ENCODE measurements at regions not wholly inside any gene's neighbourhood (a gene's known extent, or its start where the extent isn't known, plus 50 kb on each side); places are given as distances from the start of the nearest gene placed in this dataset.

- no peak for TF ChIP-seq CTCF (IDR thresholded peaks at IDR 0.05; ENCODE audit: insufficient read depth, low read depth, low read length)
- ChIA-PET CTCF (no interaction called here), POLR2A (no interaction called here)
- no peak for DNase-seq (ENCODE audit: low read depth)
- H3K36me3 ChIP-seq (ENCODE audit: control insufficient read depth, insufficient read depth, low read length) = no peaks in the 10 kb centered on the region
- H3K27me3 ChIP-seq (ENCODE audit: control insufficient read depth, insufficient read depth, low read length) = no peaks in the 10 kb centered on the region
- H3K4me3 ChIP-seq (ENCODE audit: low read depth, low read length) = no peak overlapping the region
Observed at GRCh38 chr7:125651823-125652528, 722.4 kb upstream of the POT1 start.

- Histone ChIP-seq H3K36me3 (ENCODE audit: control insufficient read depth, insufficient read depth, low read length) (no peaks in the 10 kb centered on the region), H3K27me3 (ENCODE audit: control insufficient read depth, insufficient read depth, low read length) (no peaks in the 10 kb centered on the region), H3K4me3 (ENCODE audit: low read depth, low read length) (no peak overlapping the region)
- TF ChIP-seq CTCF (IDR thresholded peaks at IDR 0.05; ENCODE audit: insufficient read depth, low read depth, low read length) = no peak
- CTCF ChIA-PET = no interaction called here
- POLR2A ChIA-PET = no interaction called here
- DNase-seq (ENCODE audit: low read depth) = no peak
Observed at GRCh38 chr7:125648543-125648942, 718.9 kb upstream of the POT1 start.

- no peaks in the 10 kb centered on the region for H3K36me3 ChIP-seq (ENCODE audit: control insufficient read depth, insufficient read depth, low read length)
- H3K4me3 ChIP-seq (ENCODE audit: low read depth, low read length) = no peak overlapping the region
- H3K27me3 ChIP-seq (ENCODE audit: control insufficient read depth, insufficient read depth, low read length) = no peaks in the 10 kb centered on the region
- CTCF ChIA-PET = no interaction called here
- no peak for TF ChIP-seq CTCF (IDR thresholded peaks at IDR 0.05; ENCODE audit: insufficient read depth, low read depth, low read length)
- POLR2A ChIA-PET = no interaction called here
- no peak for DNase-seq (ENCODE audit: low read depth)
Observed at GRCh38 chr7:125645770-125646169, 716.1 kb upstream of the POT1 start.

GRCh38 chr7:125644109-125644508 lies 714.5 kb upstream of the POT1 start:
- H3K4me3 ChIP-seq (ENCODE audit: low read depth, low read length) = no peak overlapping the region
- CTCF ChIA-PET = no interaction called here
- H3K27me3 ChIP-seq (ENCODE audit: control insufficient read depth, insufficient read depth, low read length) = no peaks in the 10 kb centered on the region
- no peak for DNase-seq (ENCODE audit: low read depth)
- POLR2A ChIA-PET = no interaction called here
- no peaks in the 10 kb centered on the region for H3K36me3 ChIP-seq (ENCODE audit: control insufficient read depth, insufficient read depth, low read length)
- no peak for TF ChIP-seq CTCF (IDR thresholded peaks at IDR 0.05; ENCODE audit: insufficient read depth, low read depth, low read length)

GRCh38 chr7:125643302-125643701 lies 713.7 kb upstream of the POT1 start:
- POLR2A ChIA-PET = no interaction called here

More at GRCh38 chr7:125643302-125643701, 713.7 kb upstream of the POT1 start:
- H3K27me3 ChIP-seq (ENCODE audit: control insufficient read depth, insufficient read depth, low read length) = no peaks in the 10 kb centered on the region
- CTCF ChIA-PET = no interaction called here
- H3K4me3 ChIP-seq (ENCODE audit: low read depth, low read length) = no peak overlapping the region
- DNase-seq (ENCODE audit: low read depth) = no peak
- no peak for TF ChIP-seq CTCF (IDR thresholded peaks at IDR 0.05; ENCODE audit: insufficient read depth, low read depth, low read length)
- H3K36me3 ChIP-seq (ENCODE audit: control insufficient read depth, insufficient read depth, low read length) = no peaks in the 10 kb centered on the region
